HEK293T (cell line): ENCODE measurements at regions not wholly inside any gene's neighbourhood (a gene's known extent, or its start where the extent isn't known, plus 50 kb on each side); places are given as distances from the start of the nearest gene placed in this dataset.

Source experiments
- ARNT ChIP-seq: fragments of 450-650 bp; IDR thresholded peaks from 2 replicates; pipeline ENCODE4 v1.6.1; 2017; ENCODE audit warnings: mild to moderate bottlenecking
- BHLHE40 ChIP-seq: fragments of 450-650 bp; IDR thresholded peaks from 2 replicates; pipeline ENCODE4 v1.6.1; 2016; ENCODE audit warnings: mild to moderate bottlenecking, moderate library complexity, borderline replicate concordance
- CTBP1 ChIP-seq: fragments of 450-650 bp; IDR thresholded peaks from 2 replicates; pipeline ENCODE4 v1.6.1; 2016; ENCODE audit warnings: borderline replicate concordance
- ELF4 ChIP-seq: fragments of 450-650 bp; IDR thresholded peaks from 2 replicates; pipeline ENCODE4 v1.6.1; 2017; ENCODE audit warnings: antibody characterized with exemption
- FOXA1 ChIP-seq: fragments of 450-650 bp; IDR thresholded peaks from 2 replicates; pipeline ENCODE4 v1.6.1; 2016; ENCODE audit warnings: mild to moderate bottlenecking
- FOXK2 ChIP-seq: fragments of 450-650 bp; IDR thresholded peaks from 2 replicates; pipeline ENCODE4 v1.6.1; 2016; ENCODE audit warnings: mild to moderate bottlenecking
- FOXM1 ChIP-seq: fragments of 450-650 bp; IDR thresholded peaks from 2 replicates; pipeline ENCODE4 v1.6.1; 2017; ENCODE audit warnings: mild to moderate bottlenecking, borderline replicate concordance
- HDGF ChIP-seq: fragments of 450-650 bp; IDR thresholded peaks from 2 replicates; pipeline ENCODE4 v1.6.1; 2017; ENCODE audit warnings: antibody characterized with exemption, borderline replicate concordance
- SUZ12 ChIP-seq: fragments of 450-650 bp; IDR thresholded peaks from 2 replicates; pipeline ENCODE4 v1.6.1; 2016; ENCODE audit warnings: mild to moderate bottlenecking
- TARDBP ChIP-seq: fragments of 450-650 bp; IDR thresholded peaks from 2 replicates; pipeline ENCODE4 v1.6.1; 2016
- TF ChIP-seq, protein P1 (sequence below): fragments of 450-650 bp; IDR thresholded peaks from 2 replicates; pipeline ENCODE4 v1.6.1; 2016

DNA sequence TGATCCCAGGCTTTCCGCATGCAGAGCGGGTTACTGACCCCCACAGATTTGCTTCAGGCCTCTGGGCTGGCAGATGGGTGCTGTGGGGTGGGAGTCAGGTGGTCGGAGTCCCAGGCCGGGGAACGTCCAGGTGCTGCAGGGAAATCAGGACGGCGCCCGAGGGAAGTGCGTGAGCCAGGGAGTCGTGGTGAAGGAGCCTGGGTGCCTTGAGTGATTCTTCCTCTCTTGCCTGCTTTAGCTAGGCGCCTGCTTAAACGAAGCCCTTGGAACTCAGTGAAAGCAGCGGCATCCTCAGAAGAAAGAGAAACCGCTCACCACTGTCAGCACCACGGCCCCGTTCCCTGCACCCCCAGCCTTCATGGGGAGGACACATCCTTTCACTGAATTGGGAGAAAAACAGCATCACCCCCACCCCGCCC, 455.6 kb downstream of the BRD1 start:
- TF ChIP-seq BHLHE40 (no peak), TARDBP (no peak), CTBP1 (no peak), SUZ12 (no peak), FOXM1 (no peak), FOXA1 (no peak), ARNT (no peak), HDGF (no peak), ELF4 (no peak), FOXK2 (no peak)
- TF ChIP-seq, protein P1, sequence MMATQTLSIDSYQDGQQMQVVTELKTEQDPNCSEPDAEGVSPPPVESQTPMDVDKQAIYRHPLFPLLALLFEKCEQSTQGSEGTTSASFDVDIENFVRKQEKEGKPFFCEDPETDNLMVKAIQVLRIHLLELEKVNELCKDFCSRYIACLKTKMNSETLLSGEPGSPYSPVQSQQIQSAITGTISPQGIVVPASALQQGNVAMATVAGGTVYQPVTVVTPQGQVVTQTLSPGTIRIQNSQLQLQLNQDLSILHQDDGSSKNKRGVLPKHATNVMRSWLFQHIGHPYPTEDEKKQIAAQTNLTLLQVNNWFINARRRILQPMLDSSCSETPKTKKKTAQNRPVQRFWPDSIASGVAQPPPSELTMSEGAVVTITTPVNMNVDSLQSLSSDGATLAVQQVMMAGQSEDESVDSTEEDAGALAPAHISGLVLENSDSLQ = no peak
